ENCODE measurements at regions not wholly inside any gene's neighbourhood (a gene's known extent, or its start where the extent isn't known, plus 50 kb on each side); places are given as distances from the start of the nearest gene placed in this dataset.

- Mint-ChIP-seq H3K4me3 (no peak overlapping the region), H3K27me3 (ENCODE audit: insufficient read depth) (peaks cover 2% of the 10 kb centered on the region; the same call in 1 of the 2 replicates), H3K36me3 (ENCODE audit: low read depth) (peaks cover 5% of the 10 kb centered on the region; the same call in 1 of the 2 replicates), H3K27ac (no peak overlapping the region), H3K4me1 (ENCODE audit: low read depth) (no peaks in the 10 kb centered on the region), H3K9me3 (peaks cover 80% of the 10 kb centered on the region)
- no peak for TF ChIP-seq CTCF (IDR thresholded peaks at IDR 0.05)
- DNase-seq, result no peak
Observed at GRCh38 chr22:48154943-48155240, 1392.4 kb downstream of the TBC1D22A start.

DNA sequence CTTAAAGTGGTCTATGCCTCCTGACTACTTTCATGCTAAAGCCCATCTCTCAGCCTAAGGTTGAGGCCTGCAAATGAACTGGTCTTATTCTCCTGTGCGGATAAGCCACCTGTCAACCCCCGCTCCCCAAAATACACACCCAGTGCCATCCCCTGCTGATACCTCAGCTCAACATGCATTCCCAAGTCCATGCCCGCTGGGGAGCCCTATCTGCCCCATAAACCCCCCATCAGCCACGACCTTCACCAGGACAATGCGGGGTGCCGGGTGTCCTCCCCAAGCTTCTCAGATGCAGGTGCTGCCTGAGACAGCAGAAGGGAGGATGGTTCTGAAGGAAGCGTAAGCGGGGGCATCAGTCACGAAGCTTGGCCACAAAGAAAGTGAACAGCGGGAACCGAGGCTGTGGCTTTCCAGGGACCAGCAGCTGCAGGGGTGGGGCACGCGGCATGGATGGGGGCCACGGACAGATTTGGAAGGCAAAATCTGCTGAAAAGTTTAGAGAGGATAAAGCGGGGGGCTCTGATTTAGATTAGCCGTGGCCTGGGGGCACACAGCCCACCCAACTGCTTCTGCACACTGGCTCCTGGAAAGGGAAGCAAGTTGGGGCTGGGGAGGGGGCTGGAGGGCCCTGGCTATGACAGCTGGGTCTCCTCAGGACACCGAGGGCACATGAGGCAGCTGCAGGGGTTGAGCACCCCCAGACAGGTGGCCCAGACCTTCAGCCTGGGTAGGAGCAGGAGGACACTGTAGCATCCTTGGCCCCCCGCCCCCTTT is 1391.9 kb downstream of the TBC1D22A start:
- peaks cover 77% of the 10 kb centered on the region for H3K9me3 Mint-ChIP-seq
- H3K36me3 Mint-ChIP-seq (ENCODE audit: low read depth), result peaks cover 5% of the 10 kb centered on the region; the same call in 1 of the 2 replicates

GRCh38 chr22:48153726-48154125 is 1391.3 kb downstream of the TBC1D22A start:
- Mint-ChIP-seq H3K4me1 (ENCODE audit: low read depth) (no peaks in the 10 kb centered on the region), H3K9me3 (peaks cover 71% of the 10 kb centered on the region), H3K27me3 (ENCODE audit: insufficient read depth) (peaks cover 2% of the 10 kb centered on the region; the same call in 1 of the 2 replicates), H3K4me3 (no peak overlapping the region), H3K36me3 (ENCODE audit: low read depth) (peaks cover 5% of the 10 kb centered on the region; the same call in 1 of the 2 replicates), H3K27ac (no peak overlapping the region)
- no peak for TF ChIP-seq CTCF (IDR thresholded peaks at IDR 0.05)
- no peak for DNase-seq

More for the DNA sequence above, 1391.9 kb downstream of the TBC1D22A start:
- no peak overlapping the region for H3K4me3 Mint-ChIP-seq
- peaks cover 2% of the 10 kb centered on the region; the same call in 1 of the 2 replicates for H3K27me3 Mint-ChIP-seq (ENCODE audit: insufficient read depth)
- DNase-seq, result no peak
- no peak overlapping the region for H3K27ac Mint-ChIP-seq
- TF ChIP-seq CTCF (IDR thresholded peaks at IDR 0.05), result no peak
- H3K4me1 Mint-ChIP-seq (ENCODE audit: low read depth), result no peaks in the 10 kb centered on the region

DNA sequence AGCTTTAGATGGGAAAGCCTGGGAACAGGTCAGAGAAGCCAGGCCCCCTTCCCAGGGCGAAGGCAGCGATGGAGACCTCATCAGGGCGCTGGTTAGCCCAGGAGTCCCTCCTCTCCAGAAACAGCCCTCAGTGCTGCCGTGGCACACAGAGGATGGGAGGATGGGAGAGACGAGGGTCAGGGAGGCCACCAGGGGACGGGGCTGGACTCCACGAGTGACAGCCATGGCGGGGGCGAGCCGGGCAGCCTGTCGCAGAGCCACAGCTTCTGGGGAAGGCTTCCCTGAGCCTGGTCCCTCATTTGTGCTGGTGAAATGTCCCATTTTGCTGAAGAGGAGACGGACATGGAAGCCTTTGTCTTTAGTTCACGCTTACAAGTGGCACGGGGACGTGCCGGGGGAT is 1390.5 kb downstream of the TBC1D22A start:
- H3K27me3 Mint-ChIP-seq (ENCODE audit: insufficient read depth), result peaks cover 2% of the 10 kb centered on the region; the same call in 1 of the 2 replicates
- DNase-seq, result no peak
- H3K4me3 Mint-ChIP-seq, result no peak overlapping the region
- peaks cover 69% of the 10 kb centered on the region for H3K9me3 Mint-ChIP-seq
- no peak for TF ChIP-seq CTCF (IDR thresholded peaks at IDR 0.05)
- no peaks in the 10 kb centered on the region for H3K4me1 Mint-ChIP-seq (ENCODE audit: low read depth)
- H3K27ac Mint-ChIP-seq, result no peak overlapping the region
- peaks cover 5% of the 10 kb centered on the region; the same call in 1 of the 2 replicates for H3K36me3 Mint-ChIP-seq (ENCODE audit: low read depth)

DNA sequence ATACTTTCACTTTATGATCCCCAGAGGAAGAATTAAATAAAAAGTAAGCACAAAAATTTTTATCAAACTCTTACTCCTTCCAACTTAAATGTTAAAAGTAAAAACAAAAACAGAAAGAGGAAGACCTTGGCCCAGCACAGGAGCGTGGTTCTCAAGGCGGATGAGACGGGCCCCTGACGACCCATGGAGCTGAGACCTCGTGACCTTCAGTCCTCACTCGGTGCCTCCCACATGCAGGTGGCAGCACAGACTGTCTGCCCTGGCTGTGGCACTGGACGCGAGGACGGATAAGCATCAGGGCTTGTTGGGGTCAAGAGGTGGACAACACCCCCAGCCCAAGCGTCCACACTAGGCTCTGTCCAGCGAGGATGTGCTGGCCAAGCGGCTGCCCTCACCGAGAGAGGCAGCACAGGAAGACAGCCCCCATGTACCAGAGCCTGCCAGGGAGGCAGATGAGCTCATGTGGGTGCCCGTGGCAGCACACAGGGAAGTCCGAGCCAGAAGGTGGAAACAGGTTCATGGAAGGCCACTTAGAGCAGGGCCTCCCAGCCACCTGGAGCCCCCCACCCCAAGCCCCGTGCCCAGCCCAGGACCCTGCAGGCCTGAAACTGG is 1389.8 kb downstream of the TBC1D22A start:
- Mint-ChIP-seq H3K36me3 (ENCODE audit: low read depth) (peaks cover 4% of the 10 kb centered on the region), H3K4me1 (ENCODE audit: low read depth) (no peaks in the 10 kb centered on the region), H3K27ac (no peak overlapping the region), H3K4me3 (no peak overlapping the region), H3K27me3 (ENCODE audit: insufficient read depth) (peaks cover 1% of the 10 kb centered on the region; the same call in 1 of the 2 replicates), H3K9me3 (peaks cover 65% of the 10 kb centered on the region)
- no peak for DNase-seq
- TF ChIP-seq CTCF (IDR thresholded peaks at IDR 0.05), result no peak
